Urothelium cell line (cell line): ENCODE measurements at regions not wholly inside any gene's neighbourhood (a gene's known extent, or its start where the extent isn't known, plus 50 kb on each side); places are given as distances from the start of the nearest gene placed in this dataset.
A peak's percentile ranks its signal among the peaks of the same experiment; 100 is the strongest.

Source experiments
- DNase-seq: peaks from one replicate; pipeline ENCODE4 v3.0.0; 2011; ENCODE audit warnings: low spot score, mixed read lengths
- FAIRE-seq: peaks from 2 replicates; lab custom pipeline; 2011; peaks lifted over from hg19 to GRCh38; lab: Jason Lieb, UNC

GRCh38 chr12:125634813-125635212 is 569.6 kb downstream of the AACS start:
- FAIRE-seq: no peak
- DNase-seq: no peak

GRCh38 chr12:125639826-125640225 is 574.6 kb downstream of the AACS start:
- DNase-seq (no peak), FAIRE-seq (no peak)

- DNase-seq: no peak
- no peak for FAIRE-seq
These were observed 577.8 kb downstream of the AACS start for GRCh38 chr12:125643055-125643454.

GRCh38 chr12:125645724-125646123 is 580.5 kb downstream of the AACS start:
- DNase-seq: no peak
- FAIRE-seq: no peak

- DNase-seq (no peak), FAIRE-seq (no peak)
These were observed 585.4 kb downstream of the AACS start for GRCh38 chr12:125650587-125650986.

GRCh38 chr12:125651625-125652024 is 586.4 kb downstream of the AACS start:
- FAIRE-seq (peak; percentile 5), DNase-seq (no peak)

- FAIRE-seq: no peak
These were observed 587.4 kb downstream of the AACS start for GRCh38 chr12:125652681-125653080.

GRCh38 chr12:125657681-125658080 is 592.4 kb downstream of the AACS start:
- DNase-seq (no peak), FAIRE-seq (no peak)

More at GRCh38 chr12:125652681-125653080, 587.4 kb downstream of the AACS start:
- DNase-seq: no peak

GRCh38 chr12:125674554-125675338 is 609.5 kb downstream of the AACS start:
- no peak for FAIRE-seq
- no peak for DNase-seq

- no peak for DNase-seq
- FAIRE-seq: no peak
These were observed 611.1 kb downstream of the AACS start for GRCh38 chr12:125676366-125676765.

GRCh38 chr12:125677829-125678228 is 612.6 kb downstream of the AACS start:
- FAIRE-seq: no peak
- DNase-seq: no peak

- DNase-seq: no peak
- FAIRE-seq: no peak
These were observed 613.4 kb downstream of the AACS start for GRCh38 chr12:125678589-125678993.

GRCh38 chr12:125683748-125684381 is 618.6 kb downstream of the AACS start:
- FAIRE-seq: no peak

GRCh38 chr12:125684968-125685790 is 619.9 kb downstream of the AACS start:
- DNase-seq: no peak

More at GRCh38 chr12:125683748-125684381, 618.6 kb downstream of the AACS start:
- peak; percentile 36 for DNase-seq

GRCh38 chr12:125685915-125686314 is 620.7 kb downstream of the AACS start:
- DNase-seq (no peak), FAIRE-seq (no peak)

More at GRCh38 chr12:125684968-125685790, 619.9 kb downstream of the AACS start:
- no peak for FAIRE-seq

GRCh38 chr12:125687403-125687802 is 622.2 kb downstream of the AACS start:
- DNase-seq: no peak
- no peak for FAIRE-seq

GRCh38 chr12:125687820-125688219 is 622.6 kb downstream of the AACS start:
- DNase-seq (no peak), FAIRE-seq (no peak)

GRCh38 chr12:125688223-125688622 is 623.0 kb downstream of the AACS start:
- DNase-seq (no peak), FAIRE-seq (no peak)

GRCh38 chr12:125688881-125689280 is 623.6 kb downstream of the AACS start:
- DNase-seq (no peak), FAIRE-seq (no peak)

- FAIRE-seq (no peak), DNase-seq (no peak)
These were observed 624.6 kb downstream of the AACS start for GRCh38 chr12:125689576-125690410.
